ENCODE measurements at regions not wholly inside any gene's neighbourhood (a gene's known extent, or its start where the extent isn't known, plus 50 kb on each side); places are given as distances from the start of the nearest gene placed in this dataset.

DNA sequence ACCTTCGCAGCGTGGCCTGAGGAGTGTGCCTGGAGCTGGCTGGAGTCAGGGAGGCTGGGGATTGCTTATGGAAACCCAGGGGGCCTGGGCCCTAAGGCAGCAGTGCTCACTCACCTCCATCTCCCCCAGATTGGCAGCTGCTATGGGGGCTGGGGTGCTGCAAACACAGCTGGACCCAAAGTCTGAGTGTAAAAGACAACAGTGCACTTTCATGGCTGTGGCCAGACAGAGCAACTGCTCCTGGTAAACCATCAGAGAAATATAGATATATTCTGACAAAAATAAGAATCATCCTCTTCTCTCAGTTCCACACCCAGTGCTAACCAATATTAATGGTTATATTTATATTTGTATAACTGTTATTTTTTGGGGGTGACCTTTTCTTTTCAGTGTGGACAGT is 123.9 kb downstream of the TENT4A start:
- Histone ChIP-seq H3K27ac (no peak overlapping the region), H3K27me3 (peaks cover 6% of the 10 kb centered on the region), H3K4me1 (ENCODE audit: control insufficient read depth in 1 of 2, insufficient read depth in 1 of 2, low read depth in 1 of 2, low read length in 1 of 2) (no peaks in the 10 kb centered on the region), H3K4me3 (ENCODE audit: low read depth in 1 of 2, low read length in 1 of 2) (no peak overlapping the region), H3K36me3 (no peaks in the 10 kb centered on the region), H3K9me3 (no peaks in the 10 kb centered on the region)
- TF ChIP-seq, protein P1, sequence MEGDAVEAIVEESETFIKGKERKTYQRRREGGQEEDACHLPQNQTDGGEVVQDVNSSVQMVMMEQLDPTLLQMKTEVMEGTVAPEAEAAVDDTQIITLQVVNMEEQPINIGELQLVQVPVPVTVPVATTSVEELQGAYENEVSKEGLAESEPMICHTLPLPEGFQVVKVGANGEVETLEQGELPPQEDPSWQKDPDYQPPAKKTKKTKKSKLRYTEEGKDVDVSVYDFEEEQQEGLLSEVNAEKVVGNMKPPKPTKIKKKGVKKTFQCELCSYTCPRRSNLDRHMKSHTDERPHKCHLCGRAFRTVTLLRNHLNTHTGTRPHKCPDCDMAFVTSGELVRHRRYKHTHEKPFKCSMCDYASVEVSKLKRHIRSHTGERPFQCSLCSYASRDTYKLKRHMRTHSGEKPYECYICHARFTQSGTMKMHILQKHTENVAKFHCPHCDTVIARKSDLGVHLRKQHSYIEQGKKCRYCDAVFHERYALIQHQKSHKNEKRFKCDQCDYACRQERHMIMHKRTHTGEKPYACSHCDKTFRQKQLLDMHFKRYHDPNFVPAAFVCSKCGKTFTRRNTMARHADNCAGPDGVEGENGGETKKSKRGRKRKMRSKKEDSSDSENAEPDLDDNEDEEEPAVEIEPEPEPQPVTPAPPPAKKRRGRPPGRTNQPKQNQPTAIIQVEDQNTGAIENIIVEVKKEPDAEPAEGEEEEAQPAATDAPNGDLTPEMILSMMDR (IDR thresholded peaks at IDR 0.05) = no peak

DNA sequence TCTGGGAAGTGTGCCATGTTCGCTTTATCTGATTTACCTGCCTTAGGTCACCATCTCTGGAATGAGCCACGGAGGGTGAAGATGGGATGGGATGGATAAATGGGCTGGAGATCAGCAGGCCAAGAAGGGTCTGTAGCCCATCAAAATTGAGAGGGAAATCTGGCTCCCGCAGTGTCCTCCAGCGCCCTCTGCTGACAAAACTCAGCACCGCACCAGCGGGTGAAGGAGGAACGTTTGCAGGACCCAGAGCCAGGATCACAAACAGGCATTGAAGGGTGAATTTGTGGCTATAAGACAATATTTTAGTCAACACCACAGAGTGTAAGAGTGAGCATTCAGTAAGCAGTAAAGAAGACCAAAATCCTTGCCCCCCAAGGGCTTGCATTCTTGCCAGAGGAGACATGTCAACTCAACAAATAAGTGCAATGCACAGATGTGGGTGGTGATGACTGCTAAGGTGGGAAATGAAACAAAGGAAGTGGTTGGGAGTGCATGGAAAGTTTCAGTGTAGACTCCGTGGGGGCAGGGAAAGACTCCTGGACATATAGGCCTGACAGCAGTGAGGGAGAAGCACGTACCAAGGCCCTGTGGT is 124.4 kb downstream of the TENT4A start:
- TF ChIP-seq, protein P1 (IDR thresholded peaks at IDR 0.05) = no peak
- Histone ChIP-seq H3K36me3 (no peaks in the 10 kb centered on the region), H3K9me3 (no peaks in the 10 kb centered on the region)

DNA sequence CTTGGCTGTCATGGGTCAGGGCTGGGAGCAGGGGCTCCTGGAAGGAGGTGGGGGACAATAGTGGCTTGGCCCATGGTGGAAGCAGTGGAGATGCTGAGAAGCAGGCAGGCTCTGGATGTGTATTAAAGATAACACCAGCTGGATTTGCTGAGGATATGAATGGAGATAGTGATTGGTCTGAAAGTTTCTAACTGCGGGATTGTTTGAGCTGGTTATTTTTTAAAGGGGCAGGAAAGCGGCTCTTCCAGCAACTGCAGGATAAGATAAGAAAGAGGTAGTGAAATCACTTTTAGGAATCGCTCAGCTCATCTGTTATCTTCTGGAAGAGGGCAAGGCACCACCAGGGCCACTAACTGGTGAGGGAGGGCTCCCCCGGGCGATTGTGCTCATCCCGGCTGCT is 125.5 kb downstream of the TENT4A start:
- TF ChIP-seq, protein P1 (IDR thresholded peaks at IDR 0.05) = no peak
- Histone ChIP-seq H3K27ac (no peak overlapping the region), H3K4me1 (ENCODE audit: control insufficient read depth in 1 of 2, insufficient read depth in 1 of 2, low read depth in 1 of 2, low read length in 1 of 2) (no peaks in the 10 kb centered on the region), H3K9me3 (no peaks in the 10 kb centered on the region), H3K27me3 (peaks cover 6% of the 10 kb centered on the region), H3K4me3 (ENCODE audit: low read depth in 1 of 2, low read length in 1 of 2) (no peak overlapping the region), H3K36me3 (no peaks in the 10 kb centered on the region)

More for the DNA sequence above, 124.4 kb downstream of the TENT4A start:
- Histone ChIP-seq H3K27ac (no peak overlapping the region), H3K4me3 (ENCODE audit: low read depth in 1 of 2, low read length in 1 of 2) (no peak overlapping the region), H3K27me3 (peaks cover 6% of the 10 kb centered on the region), H3K4me1 (ENCODE audit: control insufficient read depth in 1 of 2, insufficient read depth in 1 of 2, low read depth in 1 of 2, low read length in 1 of 2) (no peaks in the 10 kb centered on the region)

DNA sequence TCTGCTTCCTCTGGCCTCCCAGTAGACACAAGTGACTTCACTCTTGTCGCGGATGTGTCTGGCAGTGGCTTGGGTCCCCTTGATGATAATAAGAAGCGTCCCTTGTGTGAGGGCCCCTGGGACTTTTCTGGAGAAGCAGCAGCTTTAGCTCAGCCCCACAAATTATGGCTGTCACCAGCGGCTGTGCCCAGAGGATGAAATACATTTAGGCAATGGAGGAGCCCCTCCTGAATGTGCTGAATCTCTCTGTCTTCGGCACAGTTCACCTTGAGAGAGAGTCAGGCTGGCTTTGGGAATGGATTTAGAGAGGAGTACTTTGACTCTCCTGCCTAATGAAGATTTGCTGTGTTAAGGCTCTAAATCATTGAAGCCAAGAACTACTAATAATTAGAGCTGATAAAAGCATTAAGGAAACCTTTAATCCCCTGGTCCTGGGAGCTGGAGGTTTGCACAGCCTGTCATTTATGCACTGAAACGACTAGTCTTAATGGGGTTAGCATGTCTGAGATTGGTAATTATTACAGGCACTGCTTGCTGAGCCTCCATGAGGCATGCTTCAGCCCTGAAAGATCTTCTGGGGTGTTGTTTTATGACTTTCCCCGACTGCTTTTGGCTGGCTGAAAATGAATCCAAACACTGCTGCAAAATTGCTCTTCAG is 127.0 kb downstream of the TENT4A start:
- Histone ChIP-seq H3K27me3 (peaks cover 6% of the 10 kb centered on the region), H3K9me3 (no peaks in the 10 kb centered on the region), H3K4me3 (ENCODE audit: low read depth in 1 of 2, low read length in 1 of 2) (no peak overlapping the region), H3K4me1 (ENCODE audit: control insufficient read depth in 1 of 2, insufficient read depth in 1 of 2, low read depth in 1 of 2, low read length in 1 of 2) (no peaks in the 10 kb centered on the region), H3K36me3 (no peaks in the 10 kb centered on the region), H3K27ac (no peak overlapping the region)
- TF ChIP-seq, protein P1 (IDR thresholded peaks at IDR 0.05) = no peak

DNA sequence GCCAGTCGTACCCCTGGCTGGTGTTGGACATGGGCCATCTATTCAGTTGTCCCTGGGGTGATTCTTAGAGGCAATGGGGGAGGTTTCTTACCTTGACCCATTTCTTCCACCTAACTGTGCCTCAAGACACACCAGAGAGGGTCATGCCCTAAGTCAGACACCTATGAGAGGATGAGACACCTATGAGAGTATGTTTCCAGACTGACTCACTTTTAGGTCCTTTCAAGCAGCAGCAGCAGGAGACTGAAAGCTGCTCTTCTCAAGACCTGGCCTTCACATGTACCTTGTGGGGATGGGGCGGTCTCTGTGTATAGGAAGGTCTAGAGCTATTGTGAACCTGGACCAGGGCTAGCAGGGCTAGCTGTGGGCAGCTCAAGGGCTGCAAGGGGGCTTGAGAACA is 130.1 kb downstream of the TENT4A start:
- H3K27me3 ChIP-seq = peaks cover 6% of the 10 kb centered on the region
- no peak overlapping the region for H3K4me3 ChIP-seq (ENCODE audit: low read depth in 1 of 2, low read length in 1 of 2)
- no peaks in the 10 kb centered on the region for H3K9me3 ChIP-seq
- H3K4me1 ChIP-seq (ENCODE audit: control insufficient read depth in 1 of 2, insufficient read depth in 1 of 2, low read depth in 1 of 2, low read length in 1 of 2) = no peaks in the 10 kb centered on the region
- no peaks in the 10 kb centered on the region for H3K36me3 ChIP-seq
- H3K27ac ChIP-seq = no peak overlapping the region
- TF ChIP-seq, protein P1 (IDR thresholded peaks at IDR 0.05) = no peak

Data from neutrophil (primary cell).